Mesenchymal stem cell (in vitro differentiated cells and primary cell): ENCODE measurements at regions not wholly inside any gene's neighbourhood (a gene's known extent, or its start where the extent isn't known, plus 50 kb on each side); places are given as distances from the start of the nearest gene placed in this dataset.

ENCODE experiments used
- DNase-seq: peaks from one replicate; pipeline ENCODE4 v3.0.0-alpha.2; 2013
- H2AFZ ChIP-seq: one replicate; pipeline ENCODE4 v1.6.1; 2013; ENCODE audit warnings: low read depth, mild to moderate bottlenecking, control low read depth, inconsistent platforms, low read length, moderate library complexity
- H2AK5ac ChIP-seq: 2 replicates; pipeline ENCODE4 v1.6.1; 2013; ENCODE audit warnings: low read length, moderate library complexity, mild to moderate bottlenecking, inconsistent platforms; ENCODE audit not compliant: severe bottlenecking
- H2BK120ac ChIP-seq: one replicate; pipeline ENCODE4 v1.6.1; 2013; ENCODE audit warnings: low read depth, mild to moderate bottlenecking, inconsistent platforms, low read length, moderate library complexity
- H2BK12ac ChIP-seq, 2 experiments: one replicate each; pipeline ENCODE4 v1.6.1; 2013; ENCODE audit warnings: inconsistent platforms in 2 of 2, low read length in 2 of 2, mild to moderate bottlenecking in 2 of 2, moderate library complexity in 2 of 2, control low read depth in 1 of 2
- H2BK15ac ChIP-seq: one replicate; pipeline ENCODE4 v1.6.1; 2013; ENCODE audit warnings: mild to moderate bottlenecking, low read depth, inconsistent platforms; ENCODE audit not compliant: poor library complexity, severe bottlenecking
- H2BK5ac ChIP-seq: 2 replicates; pipeline ENCODE4 v1.6.1; 2013; ENCODE audit warnings: low read depth, mild to moderate bottlenecking, low read length, control low read depth, inconsistent platforms; ENCODE audit not compliant: poor library complexity, severe bottlenecking
- H3K14ac ChIP-seq, 2 experiments: one replicate each; pipeline ENCODE4 v1.6.1; 2013; ENCODE audit warnings: inconsistent platforms in 2 of 2, low read length in 2 of 2, control low read depth in 1 of 2, mild to moderate bottlenecking in 1 of 2, moderate library complexity in 1 of 2
- H3K18ac ChIP-seq, 2 experiments: one replicate each; pipeline ENCODE4 v1.6.1; 2013; ENCODE audit warnings: inconsistent platforms in 2 of 2, low read length in 2 of 2, control low read depth in 1 of 2, low read depth in 1 of 2, mild to moderate bottlenecking in 1 of 2
- H3K23ac ChIP-seq, 2 experiments: one replicate each; pipeline ENCODE4 v1.6.1; 2013; ENCODE audit warnings: inconsistent platforms in 2 of 2, low read length in 2 of 2, mild to moderate bottlenecking in 2 of 2, moderate library complexity in 2 of 2, control low read depth in 1 of 2
- H3K27ac ChIP-seq: 2 replicates; pipeline ENCODE4 v1.5.1; 2013; ENCODE audit warnings: mild to moderate bottlenecking, moderate library complexity, low read length, control low read depth, inconsistent platforms; ENCODE audit not compliant: poor library complexity, severe bottlenecking
- H3K27me3 ChIP-seq, 2 experiments: 2 replicates each; pipeline versions ENCODE4 v1.6.1 to v1.7.0; 2013; ENCODE audit warnings: low read length in 2 of 2, mild to moderate bottlenecking in 2 of 2, moderate library complexity in 2 of 2, control low read depth in 1 of 2, inconsistent platforms in 1 of 2; ENCODE audit not compliant: control insufficient read depth in 1 of 2, insufficient read depth in 1 of 2
- H3K36me3 ChIP-seq, 2 experiments: 2 replicates each; pipeline versions ENCODE4 v1.6.1 to v1.7.0; 2013; ENCODE audit warnings: low read length in 2 of 2, control low read depth in 1 of 2, inconsistent platforms in 1 of 2, low read depth in 1 of 2, mild to moderate bottlenecking in 1 of 2; ENCODE audit not compliant: insufficient read depth in 2 of 2, control insufficient read depth in 1 of 2
- H3K4ac ChIP-seq, 2 experiments: one replicate each; pipeline ENCODE4 v1.6.1; 2013; ENCODE audit warnings: inconsistent platforms in 2 of 2, low read length in 2 of 2, mild to moderate bottlenecking in 2 of 2, moderate library complexity in 2 of 2, control low read depth in 1 of 2, low read depth in 1 of 2
- H3K4me1 ChIP-seq: 2 replicates; pipeline ENCODE4 v1.6.1; 2013; ENCODE audit warnings: low read depth, low read length, control low read depth; ENCODE audit not compliant: control insufficient read depth, insufficient read depth
- H3K4me2 ChIP-seq: 2 replicates; pipeline ENCODE4 v1.6.1; 2013; ENCODE audit warnings: low read length, mild to moderate bottlenecking, inconsistent platforms; ENCODE audit not compliant: poor library complexity, severe bottlenecking
- H3K4me3 ChIP-seq, 2 experiments: 2 replicates each; pipeline versions ENCODE4 v1.5.1 to v1.7.0; 2013; ENCODE audit warnings: low read length in 2 of 2, mild to moderate bottlenecking in 2 of 2, control low read depth in 1 of 2, low read depth in 1 of 2; ENCODE audit not compliant: insufficient read depth in 1 of 2
- H3K79me1 ChIP-seq: replicated peaks from 2 replicates; pipeline ENCODE4 v1.6.1; 2013; ENCODE audit warnings: mild to moderate bottlenecking, control low read depth, low read length, inconsistent platforms; ENCODE audit not compliant: poor library complexity, severe bottlenecking
- H3K9ac ChIP-seq: 2 replicates; pipeline ENCODE4 v1.7.0; 2013; ENCODE audit warnings: mild to moderate bottlenecking, low read length, moderate library complexity
- H3K9me3 ChIP-seq: 2 replicates; pipeline ENCODE4 v1.7.0; 2013; ENCODE audit warnings: mild to moderate bottlenecking, low read length; ENCODE audit not compliant: control insufficient read depth
- H4K8ac ChIP-seq: one replicate; pipeline ENCODE4 v1.6.1; 2013; ENCODE audit warnings: inconsistent platforms, mild to moderate bottlenecking, low read length, moderate library complexity
- H4K91ac ChIP-seq: one replicate; pipeline ENCODE4 v1.6.1; 2013; ENCODE audit warnings: mild to moderate bottlenecking, low read length, inconsistent platforms
- WGBS: methylation state at CpG from one replicate; pipeline ENCODE4 v1.1.7; 2013; ENCODE audit warnings: mixed read lengths; 5-methylcytosine and 5-hydroxymethylcytosine counted together

- no peaks in the 10 kb centered on the region for H3K27me3 ChIP-seq
- H3K14ac ChIP-seq: no peak overlapping the region
- H3K9ac ChIP-seq: no peak overlapping the region
- no peak overlapping the region for H2BK120ac ChIP-seq
- H2BK15ac ChIP-seq: no peak overlapping the region
- H3K18ac ChIP-seq: no peak overlapping the region
- no peak overlapping the region for H4K8ac ChIP-seq
- H3K27ac ChIP-seq: no peak overlapping the region
- no peak overlapping the region for H4K91ac ChIP-seq
- H3K79me1 ChIP-seq: no peaks in the 10 kb centered on the region
- H3K4ac ChIP-seq: no peak overlapping the region
- H3K36me3 ChIP-seq: no peaks in the 10 kb centered on the region
- no peak overlapping the region for H2AK5ac ChIP-seq
- no peak overlapping the region for H3K4me2 ChIP-seq
- H3K23ac ChIP-seq: no peak overlapping the region
- no peaks in the 10 kb centered on the region for H3K9me3 ChIP-seq
- H2BK5ac ChIP-seq: no peak overlapping the region
- H2AFZ ChIP-seq: no peak overlapping the region
- H2BK12ac ChIP-seq: no peak overlapping the region
- no peak overlapping the region for H3K4me3 ChIP-seq
- 63% methylated on average over 1 of the region's 3 CpGs for WGBS
- H3K4me1 ChIP-seq: no peaks in the 10 kb centered on the region
- no peak for DNase-seq
Observed at GRCh38 chr16:6032438-6032837, 934.8 kb upstream of the EEF2KMT start.

GRCh38 chr16:6031567-6031966 lies 934.0 kb upstream of the EEF2KMT start:
- Histone ChIP-seq H3K23ac (no peak overlapping the region), H3K27me3 (no peaks in the 10 kb centered on the region), H3K9me3 (no peaks in the 10 kb centered on the region), H2BK12ac (no peak overlapping the region), H4K8ac (no peak overlapping the region), H3K4me3 (no peak overlapping the region), H2BK5ac (no peak overlapping the region), H3K4ac (no peak overlapping the region), H2AFZ (no peak overlapping the region), H2BK15ac (no peak overlapping the region), H3K4me1 (no peaks in the 10 kb centered on the region), H3K9ac (no peak overlapping the region), H3K27ac (no peak overlapping the region), H2AK5ac (no peak overlapping the region), H3K14ac (no peak overlapping the region), H2BK120ac (no peak overlapping the region), H3K79me1 (no peaks in the 10 kb centered on the region), H3K18ac (no peak overlapping the region), H3K36me3 (no peaks in the 10 kb centered on the region), H4K91ac (no peak overlapping the region), H3K4me2 (no peak overlapping the region)
- no peak for DNase-seq
- WGBS: 44% methylated on average over 7 of the region's 7 CpGs

- 63% methylated on average over 5 of the region's 5 CpGs for WGBS
Observed at GRCh38 chr16:6031102-6031501, 933.5 kb upstream of the EEF2KMT start.

GRCh38 chr16:6027733-6028132 lies 930.1 kb upstream of the EEF2KMT start:
- Histone ChIP-seq H3K36me3 (no peaks in the 10 kb centered on the region), H3K14ac (no peak overlapping the region), H3K4me3 (no peak overlapping the region), H4K91ac (no peak overlapping the region), H4K8ac (no peak overlapping the region), H2BK12ac (no peak overlapping the region), H3K4me1 (no peaks in the 10 kb centered on the region), H2AK5ac (no peak overlapping the region), H2AFZ (no peak overlapping the region), H2BK15ac (no peak overlapping the region), H3K4ac (no peak overlapping the region), H2BK5ac (no peak overlapping the region), H3K27ac (no peak overlapping the region), H3K9me3 (no peaks in the 10 kb centered on the region), H3K27me3 (no peaks in the 10 kb centered on the region), H3K9ac (no peak overlapping the region), H3K79me1 (no peaks in the 10 kb centered on the region), H2BK120ac (no peak overlapping the region), H3K4me2 (no peak overlapping the region), H3K23ac (no peak overlapping the region), H3K18ac (no peak overlapping the region)
- 83% methylated on average over 6 of the region's 7 CpGs for WGBS
- no peak for DNase-seq

More at GRCh38 chr16:6031102-6031501, 933.5 kb upstream of the EEF2KMT start:
- H3K27ac ChIP-seq: no peak overlapping the region
- H3K4ac ChIP-seq: no peak overlapping the region
- H3K9ac ChIP-seq: no peak overlapping the region
- no peaks in the 10 kb centered on the region for H3K79me1 ChIP-seq
- no peak for DNase-seq
- no peak overlapping the region for H2BK5ac ChIP-seq
- H2BK15ac ChIP-seq: no peak overlapping the region
- no peak overlapping the region for H2AFZ ChIP-seq
- H4K8ac ChIP-seq: no peak overlapping the region
- H2BK120ac ChIP-seq: no peak overlapping the region
- no peaks in the 10 kb centered on the region for H3K36me3 ChIP-seq
- no peaks in the 10 kb centered on the region for H3K27me3 ChIP-seq
- no peak overlapping the region for H3K18ac ChIP-seq
- H3K4me3 ChIP-seq: no peak overlapping the region
- no peak overlapping the region for H3K23ac ChIP-seq
- H4K91ac ChIP-seq: no peak overlapping the region
- H2BK12ac ChIP-seq: no peak overlapping the region
- no peak overlapping the region for H3K14ac ChIP-seq
- no peaks in the 10 kb centered on the region for H3K9me3 ChIP-seq
- H2AK5ac ChIP-seq: no peak overlapping the region
- no peaks in the 10 kb centered on the region for H3K4me1 ChIP-seq
- no peak overlapping the region for H3K4me2 ChIP-seq
